HEK293 (cell line): ENCODE measurements at regions not wholly inside any gene's neighbourhood (a gene's known extent, or its start where the extent isn't known, plus 50 kb on each side); places are given as distances from the start of the nearest gene placed in this dataset.

Experiments used
- CTCF ChIA-PET: fragments of 350-600 bp; formaldehyde crosslinking; extraction: SDS; loops from one replicate; lab custom pipeline; 2021; ENCODE audit warnings: antibody characterized with exemption; lab: Yijun Ruan, JAX
- POLR2A ChIA-PET: fragments of 300-600 bp; formaldehyde crosslinking; extraction: SDS; loops from one replicate; lab custom pipeline; 2020; ENCODE audit warnings: antibody characterized with exemption, inconsistent platforms; lab: Yijun Ruan, JAX
- H3K27ac ChIP-seq: fragments of 200-500 bp; sonication (Bioruptor generic); 2 replicates; pipeline ENCODE4 v1.5.1; 2014; ENCODE audit warnings: low read depth, low read length, control low read depth, inconsistent platforms; ENCODE audit errors: extremely low read depth
- H3K36me3 ChIP-seq, 2 experiments: fragments of 200-500 bp in 1 of 2; sonication (Bioruptor generic) in 1 of 2; 1 replicate in 1 of 2; 2 replicates in 1 of 2; pipeline ENCODE4 v1.5.1; 2014 to 2017; ENCODE audit warnings: inconsistent platforms in 2 of 2, low read length in 2 of 2; ENCODE audit not compliant: control insufficient read depth in 2 of 2, insufficient read depth in 1 of 2
- H3K4me1 ChIP-seq: fragments of 200-500 bp; sonication (Bioruptor generic); 2 replicates; pipeline ENCODE4 v1.5.1; 2014; ENCODE audit warnings: mild to moderate bottlenecking, low read length, inconsistent platforms; ENCODE audit not compliant: control insufficient read depth, insufficient read depth
- H3K4me3 ChIP-seq: 2 replicates; pipeline ENCODE4 v1.5.1; 2011; ENCODE audit warnings: low read depth, mild to moderate bottlenecking, control low read depth, low read length, moderate library complexity
- H3K9me3 ChIP-seq: fragments of 200-500 bp; sonication (Bioruptor generic); 2 replicates; pipeline ENCODE4 v1.5.1; 2014; ENCODE audit warnings: low read depth, low read length, inconsistent platforms; ENCODE audit not compliant: control insufficient read depth, insufficient read depth
- ELK4 ChIP-seq: IDR thresholded peaks from 2 replicates; pipeline ENCODE4 v1.6.1; 2011; ENCODE audit warnings: mild to moderate bottlenecking, low read depth, low read length, borderline replicate concordance
- HIC1 ChIP-seq: fragments of 450-650 bp; formaldehyde crosslinking; IDR thresholded peaks from 2 replicates; pipeline ENCODE4 v1.5.1; 2016; ENCODE audit warnings: missing biosample characterization, missing genetic modification characterization
- INSM2 ChIP-seq: fragments of 450-650 bp; formaldehyde crosslinking; IDR thresholded peaks from 2 replicates; pipeline ENCODE4 v1.5.1; 2016; ENCODE audit warnings: missing biosample characterization, missing genetic modification characterization
- KLF8 ChIP-seq: fragments of 450-650 bp; formaldehyde crosslinking; IDR thresholded peaks from 2 replicates; pipeline ENCODE4 v1.5.1; 2016; ENCODE audit warnings: missing biosample characterization, missing genetic modification characterization
- MYNN ChIP-seq: fragments of 450-650 bp; formaldehyde crosslinking; IDR thresholded peaks from 2 replicates; pipeline ENCODE4 v1.5.1; 2016; ENCODE audit warnings: missing biosample characterization, missing genetic modification characterization, borderline replicate concordance
- PRDM2 ChIP-seq: fragments of 450-650 bp; formaldehyde crosslinking; IDR thresholded peaks from 2 replicates; pipeline ENCODE4 v1.5.1; 2016; ENCODE audit warnings: missing biosample characterization, missing genetic modification characterization, borderline replicate concordance
- PRDM4 ChIP-seq: fragments of 450-650 bp; formaldehyde crosslinking; IDR thresholded peaks from 2 replicates; pipeline ENCODE4 v1.5.1; 2017; ENCODE audit warnings: missing biosample characterization, missing genetic modification characterization
- SALL2 ChIP-seq: fragments of 450-650 bp; formaldehyde crosslinking; IDR thresholded peaks from 2 replicates; pipeline ENCODE4 v1.5.0; 2017; ENCODE audit warnings: missing biosample characterization, mild to moderate bottlenecking, missing genetic modification characterization, borderline replicate concordance
- ZFHX2 ChIP-seq: fragments of 450-650 bp; formaldehyde crosslinking; conservative IDR thresholded peaks from 2 replicates; pipeline ENCODE4 v1.5.1; 2016; ENCODE audit warnings: missing biosample characterization, missing genetic modification characterization
- ZNF140 ChIP-seq: fragments of 450-650 bp; formaldehyde crosslinking; IDR thresholded peaks from 2 replicates; pipeline ENCODE4 v1.5.1; 2016; ENCODE audit warnings: missing biosample characterization, missing genetic modification characterization
- ZNF248 ChIP-seq: fragments of 450-650 bp; formaldehyde crosslinking; IDR thresholded peaks from 2 replicates; pipeline ENCODE4 v1.5.1; 2017; ENCODE audit warnings: missing biosample characterization, missing genetic modification characterization
- ZNF488 ChIP-seq: fragments of 450-650 bp; formaldehyde crosslinking; IDR thresholded peaks from 2 replicates; pipeline ENCODE4 v1.5.1; 2016; ENCODE audit warnings: missing biosample characterization, missing genetic modification characterization
- ZNF544 ChIP-seq: fragments of 450-650 bp; formaldehyde crosslinking; IDR thresholded peaks from 2 replicates; pipeline ENCODE4 v1.5.0; 2017; ENCODE audit warnings: missing biosample characterization, missing genetic modification characterization
- ZNF623 ChIP-seq: fragments of 450-650 bp; formaldehyde crosslinking; IDR thresholded peaks from 2 replicates; pipeline ENCODE4 v1.5.1; 2016; ENCODE audit warnings: missing biosample characterization, missing genetic modification characterization
- ZNF658 ChIP-seq: fragments of 450-650 bp; formaldehyde crosslinking; IDR thresholded peaks from 2 replicates; pipeline ENCODE4; 2016; ENCODE audit warnings: missing biosample characterization, missing genetic modification characterization

GRCh38 chr7:41809116-41809515, 106.2 kb upstream of the INHBA start:
- no peak overlapping the region for H3K27ac ChIP-seq
- no peaks in the 10 kb centered on the region for H3K9me3 ChIP-seq
- POLR2A ChIA-PET = no interaction called here
- no peaks in the 10 kb centered on the region; the same call in 1 of the 2 replicates for H3K4me1 ChIP-seq
- no peaks in the 10 kb centered on the region for H3K36me3 ChIP-seq
- no peak for TF ChIP-seq ELK4
- no peak for TF ChIP-seq PRDM2 (tag by site-specific recombination)
- TF ChIP-seq SALL2 (tag by site-specific recombination) = no peak
- TF ChIP-seq PRDM4 (tag by site-specific recombination) = no peak
- TF ChIP-seq INSM2 = no peak
- TF ChIP-seq ZNF140 = no peak
- no peak for TF ChIP-seq ZFHX2
- TF ChIP-seq ZNF623 = no peak
- no peak for TF ChIP-seq ZNF488
- no peak for TF ChIP-seq MYNN (tag by site-specific recombination)
- TF ChIP-seq KLF8 (tag by site-specific recombination) = no peak
- TF ChIP-seq ZNF544 (tag by site-specific recombination) = no peak
- no peak for TF ChIP-seq ZNF248 (tag by site-specific recombination)
- no peak for TF ChIP-seq ZNF658
- no peak for TF ChIP-seq HIC1 (tag by site-specific recombination)
- H3K4me3 ChIP-seq = no peak overlapping the region
- CTCF ChIA-PET = no interaction called here
